DOHH2 (cell line): ENCODE measurements at regions not wholly inside any gene's neighbourhood (a gene's known extent, or its start where the extent isn't known, plus 50 kb on each side); places are given as distances from the start of the nearest gene placed in this dataset.

Experiments
- EZH2phosphoT487 ChIP-seq: fragments of 200-600 bp; sonication (generic); IDR thresholded peaks from 2 replicates; pipeline ENCODE4 v1.6.1; 2017; ENCODE audit warnings: borderline replicate concordance, mild to moderate bottlenecking, antibody characterized with exemption, low read length, moderate library complexity, mixed read lengths
- TF ChIP-seq, protein P1 (sequence below): fragments of 200-600 bp; sonication (generic); IDR thresholded peaks from one replicate; pipeline ENCODE4 v1.5.1; 2014; ENCODE audit warnings: antibody characterized with exemption, mild to moderate bottlenecking, low read depth, low read length; ENCODE audit not compliant: poor library complexity, severe bottlenecking

DNA sequence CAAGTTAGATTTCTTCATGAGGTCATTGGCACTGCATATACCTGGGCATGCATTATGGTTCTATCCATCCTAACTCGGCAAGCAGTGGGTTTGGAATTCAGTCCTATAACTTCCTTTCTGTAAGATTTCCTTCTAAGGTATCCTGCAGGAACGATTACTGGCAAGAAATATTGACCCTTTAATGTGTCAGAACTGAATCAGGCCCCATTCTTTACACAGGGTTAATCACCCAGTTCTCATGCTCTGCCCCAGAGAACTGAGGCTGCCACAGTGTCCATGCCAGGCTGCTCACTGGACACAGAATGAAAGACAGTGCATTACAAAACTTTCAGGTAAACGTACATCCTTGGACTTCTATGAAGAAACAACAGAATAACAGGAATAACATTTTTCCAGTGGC lies 108.9 kb downstream of the RPL22L1 start:
- TF ChIP-seq, protein P1, sequence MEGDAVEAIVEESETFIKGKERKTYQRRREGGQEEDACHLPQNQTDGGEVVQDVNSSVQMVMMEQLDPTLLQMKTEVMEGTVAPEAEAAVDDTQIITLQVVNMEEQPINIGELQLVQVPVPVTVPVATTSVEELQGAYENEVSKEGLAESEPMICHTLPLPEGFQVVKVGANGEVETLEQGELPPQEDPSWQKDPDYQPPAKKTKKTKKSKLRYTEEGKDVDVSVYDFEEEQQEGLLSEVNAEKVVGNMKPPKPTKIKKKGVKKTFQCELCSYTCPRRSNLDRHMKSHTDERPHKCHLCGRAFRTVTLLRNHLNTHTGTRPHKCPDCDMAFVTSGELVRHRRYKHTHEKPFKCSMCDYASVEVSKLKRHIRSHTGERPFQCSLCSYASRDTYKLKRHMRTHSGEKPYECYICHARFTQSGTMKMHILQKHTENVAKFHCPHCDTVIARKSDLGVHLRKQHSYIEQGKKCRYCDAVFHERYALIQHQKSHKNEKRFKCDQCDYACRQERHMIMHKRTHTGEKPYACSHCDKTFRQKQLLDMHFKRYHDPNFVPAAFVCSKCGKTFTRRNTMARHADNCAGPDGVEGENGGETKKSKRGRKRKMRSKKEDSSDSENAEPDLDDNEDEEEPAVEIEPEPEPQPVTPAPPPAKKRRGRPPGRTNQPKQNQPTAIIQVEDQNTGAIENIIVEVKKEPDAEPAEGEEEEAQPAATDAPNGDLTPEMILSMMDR = no peak
- no peak for TF ChIP-seq EZH2phosphoT487
